Breast epithelium (tissue), 3 donors: ENCODE measurements at regions not wholly inside any gene's neighbourhood (a gene's known extent, or its start where the extent isn't known, plus 50 kb on each side); places are given as distances from the start of the nearest gene placed in this dataset.

Experiments used
- CTCF ChIP-seq, 3 donors: fragments of 450-650 bp; IDR thresholded peaks; one replicate each; pipeline ENCODE4 v1.5.1; 2016 to 2017; ENCODE audit warnings: antibody characterized with exemption in 3 of 3, mild to moderate bottlenecking in 3 of 3, moderate library complexity in 3 of 3
- POLR2A ChIP-seq: fragments of 450-650 bp; IDR thresholded peaks from one replicate; pipeline ENCODE4 v1.6.1; 2016; ENCODE audit warnings: antibody characterized with exemption, mild to moderate bottlenecking, moderate library complexity
- POLR2AphosphoS5 ChIP-seq, 3 donors: sonication (generic); formaldehyde crosslinking; IDR thresholded peaks; one replicate each; pipeline ENCODE4 v1.6.1; 2017; ENCODE audit warnings: antibody characterized with exemption in 3 of 3

GRCh38 chr21:16040601-16041000 is 310.8 kb downstream of the USP25 start:
- no peak for TF ChIP-seq CTCF (IDR thresholded peaks at IDR 0.05)
- TF ChIP-seq POLR2AphosphoS5 (IDR thresholded peaks at IDR 0.05) = no peak
- no peak for TF ChIP-seq POLR2A
